ENCODE measurements at regions not wholly inside any gene's neighbourhood (a gene's known extent, or its start where the extent isn't known, plus 50 kb on each side); places are given as distances from the start of the nearest gene placed in this dataset.

DNA sequence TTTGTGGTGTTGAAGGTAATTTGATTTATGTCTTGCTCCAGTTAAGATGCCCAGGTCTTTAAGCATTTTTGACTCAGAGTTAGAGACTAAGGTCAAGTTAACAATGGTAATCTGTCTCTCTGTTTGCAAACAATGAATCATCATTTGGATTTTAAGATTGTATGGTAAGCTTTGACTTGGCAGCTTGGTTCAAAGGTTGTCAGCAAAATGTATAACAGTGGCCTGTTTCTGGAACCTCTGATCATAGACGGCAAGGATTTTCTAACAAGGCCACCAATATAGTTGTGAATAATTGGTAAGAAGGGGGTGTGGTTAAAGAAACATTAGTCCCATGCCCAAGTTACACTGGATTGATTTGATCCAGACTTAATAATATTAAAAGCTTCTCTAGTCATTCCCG, 775.2 kb upstream of the GOLIM4 start:
- Histone ChIP-seq H3K9me3 (ENCODE audit: control insufficient read depth in 4 of 4, insufficient read depth in 3 of 4, low read length in 3 of 4) (no peaks in the 10 kb centered on the region), H3K27ac (ENCODE audit: low read depth in 1 of 2, low read length in 1 of 2) (no peak overlapping the region), H3K9ac (ENCODE audit: insufficient read depth in 1 of 2, low read length in 2 of 2) (no peak overlapping the region), H3K4me1 (ENCODE audit: control insufficient read depth in 5 of 5, insufficient read depth in 5 of 5, low read length in 5 of 5) (peaks cover 0 to 13% (median 0%) of the 10 kb centered on the region in 5 donors), H3K36me3 (ENCODE audit: control insufficient read depth in 4 of 4, insufficient read depth in 4 of 4, low read length in 4 of 4) (no peaks in the 10 kb centered on the region), H3K4me3 (no peak overlapping the region), H3K27me3 (ENCODE audit: control insufficient read depth in 3 of 3, insufficient read depth in 3 of 3, low read length in 2 of 3) (no peaks in the 10 kb centered on the region)
- ATAC-seq (ENCODE audit: insufficient read depth, low FRiP score) (no peak), DNase-seq (no peak)
- TF ChIP-seq, protein P1, sequence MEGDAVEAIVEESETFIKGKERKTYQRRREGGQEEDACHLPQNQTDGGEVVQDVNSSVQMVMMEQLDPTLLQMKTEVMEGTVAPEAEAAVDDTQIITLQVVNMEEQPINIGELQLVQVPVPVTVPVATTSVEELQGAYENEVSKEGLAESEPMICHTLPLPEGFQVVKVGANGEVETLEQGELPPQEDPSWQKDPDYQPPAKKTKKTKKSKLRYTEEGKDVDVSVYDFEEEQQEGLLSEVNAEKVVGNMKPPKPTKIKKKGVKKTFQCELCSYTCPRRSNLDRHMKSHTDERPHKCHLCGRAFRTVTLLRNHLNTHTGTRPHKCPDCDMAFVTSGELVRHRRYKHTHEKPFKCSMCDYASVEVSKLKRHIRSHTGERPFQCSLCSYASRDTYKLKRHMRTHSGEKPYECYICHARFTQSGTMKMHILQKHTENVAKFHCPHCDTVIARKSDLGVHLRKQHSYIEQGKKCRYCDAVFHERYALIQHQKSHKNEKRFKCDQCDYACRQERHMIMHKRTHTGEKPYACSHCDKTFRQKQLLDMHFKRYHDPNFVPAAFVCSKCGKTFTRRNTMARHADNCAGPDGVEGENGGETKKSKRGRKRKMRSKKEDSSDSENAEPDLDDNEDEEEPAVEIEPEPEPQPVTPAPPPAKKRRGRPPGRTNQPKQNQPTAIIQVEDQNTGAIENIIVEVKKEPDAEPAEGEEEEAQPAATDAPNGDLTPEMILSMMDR (IDR thresholded peaks at IDR 0.05; ENCODE audit: control extremely low read depth, extremely low read depth), result no peak
- WGBS, 2 donors, result 82 to 91% methylated on average over 2 of the region's 2 CpGs

DNA sequence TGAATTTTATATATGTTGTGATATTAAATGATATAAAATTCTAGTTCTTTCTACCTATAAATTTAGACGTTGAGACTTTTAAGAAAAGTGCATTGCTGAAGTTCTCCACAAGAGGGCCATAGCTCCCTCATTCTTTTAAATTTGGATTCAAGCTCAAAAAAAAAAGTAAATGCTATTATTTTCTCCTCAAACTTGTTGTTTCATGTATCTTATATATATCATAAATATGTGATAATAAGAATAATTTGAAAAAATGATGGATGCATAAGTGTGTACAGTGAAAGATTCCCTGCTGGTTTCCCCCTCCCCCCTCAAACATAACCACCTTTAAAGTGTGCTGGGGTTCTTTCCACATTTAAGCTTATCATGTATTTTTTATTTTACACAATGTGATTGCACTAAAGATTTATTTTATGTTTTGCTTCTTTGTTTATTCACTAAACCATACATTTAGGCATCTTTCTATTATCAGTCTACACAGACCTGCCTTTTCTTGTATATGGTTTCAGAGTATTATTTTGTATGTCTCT, 769.4 kb upstream of the GOLIM4 start:
- no peak overlapping the region for H3K27ac ChIP-seq (ENCODE audit: low read depth in 1 of 2, low read length in 1 of 2)
- no peaks in the 10 kb centered on the region for H3K36me3 ChIP-seq (ENCODE audit: control insufficient read depth in 4 of 4, insufficient read depth in 4 of 4, low read length in 4 of 4)
- 0 to 2% methylated on average over 1 of the region's 1 CpG for WGBS, 2 donors

DNA sequence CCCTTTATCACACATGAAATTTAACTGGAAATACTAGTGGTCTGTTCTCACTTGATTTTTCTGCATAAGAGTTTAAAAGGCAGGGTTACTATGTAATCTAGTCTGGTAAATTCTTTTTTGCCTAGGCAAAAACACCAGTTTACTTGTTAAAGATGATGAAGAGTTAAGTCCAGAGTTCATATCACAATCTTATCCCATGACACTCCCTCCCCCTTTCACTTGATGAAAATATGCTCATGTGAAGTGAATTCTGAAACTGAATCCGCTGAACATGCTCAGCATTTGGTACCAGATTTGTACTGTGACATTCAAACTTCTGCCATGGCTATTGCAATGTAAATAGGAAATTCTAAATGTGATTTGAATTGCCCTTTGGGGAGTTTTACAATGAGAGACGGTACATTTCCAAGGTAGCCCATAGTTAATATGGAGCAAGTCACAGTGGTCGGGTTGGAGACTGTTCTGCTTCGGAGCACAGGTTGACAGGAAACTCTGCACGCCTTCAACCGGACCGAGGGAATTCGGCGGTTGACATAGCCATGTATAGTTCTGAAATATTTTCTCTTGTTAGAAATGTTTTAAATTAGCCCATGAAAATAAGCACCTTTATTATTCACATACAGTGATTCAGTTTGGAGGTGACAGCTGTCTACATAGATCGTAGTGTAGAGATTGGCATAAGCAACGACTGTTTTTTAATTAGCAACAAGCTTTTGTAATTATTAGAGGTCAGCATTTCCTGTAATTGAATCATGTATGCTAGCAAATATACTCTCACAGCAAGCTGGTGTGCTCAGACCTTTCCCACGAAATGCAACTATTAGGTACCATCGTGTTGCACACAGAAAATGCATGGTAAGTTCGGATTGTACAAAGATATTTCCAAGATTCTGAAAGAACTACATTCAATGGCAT, 768.6 kb upstream of the GOLIM4 start:
- WGBS, 2 donors, result 59 to 74% methylated on average over 14 of the region's 14 CpGs
- ATAC-seq (ENCODE audit: insufficient read depth, low FRiP score), result no peak

More for the DNA sequence above, 769.4 kb upstream of the GOLIM4 start:
- ATAC-seq (ENCODE audit: insufficient read depth, low FRiP score), result no peak
- Histone ChIP-seq H3K9me3 (ENCODE audit: control insufficient read depth in 4 of 4, insufficient read depth in 3 of 4, low read length in 3 of 4) (no peaks in the 10 kb centered on the region), H3K4me3 (no peak overlapping the region), H3K27me3 (ENCODE audit: control insufficient read depth in 3 of 3, insufficient read depth in 3 of 3, low read length in 2 of 3) (no peaks in the 10 kb centered on the region), H3K9ac (ENCODE audit: insufficient read depth in 1 of 2, low read length in 2 of 2) (no peak overlapping the region), H3K4me1 (ENCODE audit: control insufficient read depth in 5 of 5, insufficient read depth in 5 of 5, low read length in 5 of 5) (peaks cover 0 to 20% (median 0%) of the 10 kb centered on the region in 5 donors)
- TF ChIP-seq, protein P1 (IDR thresholded peaks at IDR 0.05; ENCODE audit: control extremely low read depth, extremely low read depth), result peak; percentile 31
- DNase-seq, result peak in 2 of 3 donors; percentile 65 to 73

More for the DNA sequence above, 768.6 kb upstream of the GOLIM4 start:
- Histone ChIP-seq H3K4me1 (ENCODE audit: control insufficient read depth in 5 of 5, insufficient read depth in 5 of 5, low read length in 5 of 5) (peaks cover 0 to 20% (median 0%) of the 10 kb centered on the region in 5 donors), H3K4me3 (no peak overlapping the region), H3K27ac (ENCODE audit: low read depth in 1 of 2, low read length in 1 of 2) (no peak overlapping the region), H3K9me3 (ENCODE audit: control insufficient read depth in 4 of 4, insufficient read depth in 3 of 4, low read length in 3 of 4) (no peaks in the 10 kb centered on the region), H3K36me3 (ENCODE audit: control insufficient read depth in 4 of 4, insufficient read depth in 4 of 4, low read length in 4 of 4) (no peaks in the 10 kb centered on the region), H3K9ac (ENCODE audit: insufficient read depth in 1 of 2, low read length in 2 of 2) (no peak overlapping the region), H3K27me3 (ENCODE audit: control insufficient read depth in 3 of 3, insufficient read depth in 3 of 3, low read length in 2 of 3) (no peaks in the 10 kb centered on the region)
- no peak for DNase-seq
- TF ChIP-seq, protein P1 (IDR thresholded peaks at IDR 0.05; ENCODE audit: control extremely low read depth, extremely low read depth), result no peak
